ENCODE measurements at regions not wholly inside any gene's neighbourhood (a gene's known extent, or its start where the extent isn't known, plus 50 kb on each side); places are given as distances from the start of the nearest gene placed in this dataset.
A peak's percentile ranks its signal among the peaks of the same experiment; 100 is the strongest.

GRCh38 chr10:90126256-90126595 is 424.8 kb downstream of the KIF20B start:
- no peak for DNase-seq

DNA sequence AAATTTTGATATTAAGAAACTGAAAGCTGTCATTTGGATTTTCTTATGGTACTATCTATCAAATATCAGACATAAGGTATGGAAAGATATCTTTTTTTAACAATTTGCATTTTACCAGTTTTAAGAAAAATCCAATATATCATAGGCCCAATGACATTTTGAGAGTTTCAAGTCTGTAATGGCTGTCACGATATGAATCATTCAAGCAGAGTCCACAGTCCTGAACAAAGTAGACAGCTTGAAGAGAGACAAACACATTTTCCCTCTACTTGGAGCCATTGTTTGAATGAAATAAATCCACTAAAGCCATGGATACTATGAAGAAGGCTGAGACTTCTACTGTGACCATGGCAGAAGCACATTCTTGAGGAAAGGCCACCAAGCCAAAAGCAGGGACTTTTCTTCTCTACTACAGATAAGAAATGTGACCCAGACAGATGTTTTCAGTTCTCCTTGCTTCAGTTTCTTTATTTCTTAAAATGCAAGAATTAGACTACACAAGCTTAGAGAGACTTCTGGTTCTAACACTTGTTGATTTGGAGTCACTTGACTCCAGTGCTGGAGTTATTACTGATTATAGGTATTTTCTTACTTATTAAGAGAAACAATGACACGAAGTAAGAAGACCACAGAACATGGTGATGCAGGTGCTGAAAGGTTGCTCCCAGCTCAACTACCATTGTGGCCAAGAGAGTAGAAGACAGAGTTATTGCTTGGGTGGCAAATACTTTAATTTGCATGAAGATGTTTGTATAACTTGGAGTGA is 429.1 kb downstream of the KIF20B start:
- no peak for DNase-seq

DNA sequence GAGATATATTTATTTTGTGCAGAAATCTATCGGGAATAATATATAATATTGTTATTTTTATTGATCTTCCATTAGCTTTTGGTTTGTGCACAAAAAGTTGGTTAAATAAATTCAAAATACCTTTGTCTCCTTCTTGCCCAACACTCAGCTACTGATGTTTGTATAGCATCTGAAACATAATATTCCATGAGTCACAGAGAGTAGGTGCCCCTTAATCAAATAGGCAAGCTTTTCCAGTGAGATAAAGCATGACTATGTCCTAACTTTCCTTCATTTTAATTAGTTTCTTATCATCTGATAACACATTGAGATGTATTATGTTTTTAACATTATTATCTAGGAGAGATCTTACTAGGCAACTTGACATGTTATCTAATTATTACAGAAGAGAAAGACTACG is 432.2 kb downstream of the KIF20B start:
- no peak for DNase-seq

GRCh38 chr10:90136731-90137316 is 435.4 kb downstream of the KIF20B start:
- peak; percentile 7 for DNase-seq

DNA sequence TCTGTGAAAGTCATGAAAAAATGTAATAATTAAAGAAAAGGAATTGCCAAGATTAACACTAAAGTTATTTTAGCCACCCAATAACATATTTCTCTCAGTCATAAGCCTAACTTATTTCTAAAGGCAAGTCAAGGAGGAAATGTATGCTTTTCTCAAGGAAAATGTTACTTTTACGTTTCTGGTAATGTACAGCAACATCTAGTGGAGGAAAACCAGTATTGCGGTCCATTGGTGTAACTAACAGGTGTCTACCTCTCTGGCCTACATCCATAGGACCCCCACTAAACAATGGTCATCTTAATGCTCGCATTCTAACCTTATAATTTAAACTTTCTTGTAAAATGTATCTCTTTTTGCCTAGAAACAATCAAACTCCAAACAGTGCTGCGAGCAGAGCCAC is 437.5 kb downstream of the KIF20B start:
- DNase-seq = peak; percentile 24

GRCh38 chr10:90141791-90142190 is 440.4 kb downstream of the KIF20B start:
- DNase-seq = no peak

- DNase-seq = no peak
Observed at GRCh38 chr10:90143937-90144336, 442.5 kb downstream of the KIF20B start.

- DNase-seq = peak; percentile 46
Observed at GRCh38 chr10:90148116-90148855, 446.9 kb downstream of the KIF20B start.

- no peak for DNase-seq
Observed at GRCh38 chr10:90149563-90149962, 448.2 kb downstream of the KIF20B start.

GRCh38 chr10:90162271-90162853 is 461.0 kb downstream of the KIF20B start:
- DNase-seq = no peak

DNA sequence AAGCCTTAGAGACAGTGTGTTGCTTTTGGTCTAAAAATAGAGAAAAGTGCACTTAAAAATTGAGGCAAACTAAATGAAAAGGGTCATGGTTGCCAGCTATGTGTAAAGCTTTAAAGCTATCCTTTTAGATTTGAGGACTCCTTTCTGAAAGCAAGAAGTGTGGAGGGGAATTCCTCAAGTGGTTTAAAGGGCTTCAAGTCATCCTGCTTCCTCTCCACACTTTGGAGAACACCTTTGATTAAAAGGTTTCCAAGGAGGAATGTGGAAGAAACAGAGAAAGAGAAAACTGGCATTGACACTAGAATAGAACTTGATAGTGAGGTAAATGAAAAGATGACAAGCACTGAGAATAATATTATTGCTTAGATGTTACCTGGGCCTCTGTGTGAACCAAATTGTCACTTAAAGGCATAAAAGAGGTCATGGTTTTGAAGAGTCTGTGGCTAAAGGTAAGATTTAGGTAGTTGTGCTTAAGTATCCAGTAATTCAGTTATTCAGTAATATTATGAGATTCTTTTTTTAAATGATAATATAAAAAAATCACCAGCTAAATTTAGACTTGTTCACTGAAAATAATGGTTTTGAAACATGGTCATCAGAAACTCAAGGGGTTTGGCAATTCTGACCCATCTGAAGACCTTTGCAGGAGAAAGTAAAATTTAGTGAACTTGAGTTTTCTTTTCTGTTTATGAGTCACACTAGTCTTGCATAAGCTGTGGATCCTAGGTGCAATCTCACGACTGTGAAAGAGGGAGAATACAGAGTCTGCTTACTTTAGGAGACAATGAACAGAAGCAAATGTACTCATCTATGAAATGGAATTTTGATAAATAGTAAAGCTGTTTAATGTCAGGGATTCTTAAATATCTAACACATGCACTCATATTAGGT is 466.0 kb downstream of the KIF20B start:
- DNase-seq = peak; percentile 81

DNA sequence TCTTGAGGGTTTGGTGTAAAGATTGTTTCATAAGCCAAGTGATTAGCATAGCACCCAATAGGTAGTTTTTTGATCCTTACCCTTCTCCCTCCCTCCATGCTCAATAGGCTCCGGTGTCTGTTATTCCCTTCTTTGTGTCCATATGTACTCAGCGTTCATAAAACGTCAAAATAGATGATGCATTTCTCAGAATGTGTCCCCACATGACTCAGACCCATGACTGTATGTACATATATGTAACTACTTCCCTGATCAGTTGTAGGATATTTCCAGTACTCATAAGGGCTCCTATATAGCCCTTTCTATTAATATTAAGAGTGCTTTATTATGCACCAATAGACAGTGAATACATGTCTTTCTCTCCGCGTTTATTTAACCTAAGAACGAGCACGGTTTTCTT is 466.9 kb downstream of the KIF20B start:
- peak; percentile 12 for DNase-seq

- no peak for DNase-seq
Observed at GRCh38 chr10:90171014-90171722, 469.8 kb downstream of the KIF20B start.

GRCh38 chr10:90174531-90174930 is 473.1 kb downstream of the KIF20B start:
- no peak for DNase-seq

DNA sequence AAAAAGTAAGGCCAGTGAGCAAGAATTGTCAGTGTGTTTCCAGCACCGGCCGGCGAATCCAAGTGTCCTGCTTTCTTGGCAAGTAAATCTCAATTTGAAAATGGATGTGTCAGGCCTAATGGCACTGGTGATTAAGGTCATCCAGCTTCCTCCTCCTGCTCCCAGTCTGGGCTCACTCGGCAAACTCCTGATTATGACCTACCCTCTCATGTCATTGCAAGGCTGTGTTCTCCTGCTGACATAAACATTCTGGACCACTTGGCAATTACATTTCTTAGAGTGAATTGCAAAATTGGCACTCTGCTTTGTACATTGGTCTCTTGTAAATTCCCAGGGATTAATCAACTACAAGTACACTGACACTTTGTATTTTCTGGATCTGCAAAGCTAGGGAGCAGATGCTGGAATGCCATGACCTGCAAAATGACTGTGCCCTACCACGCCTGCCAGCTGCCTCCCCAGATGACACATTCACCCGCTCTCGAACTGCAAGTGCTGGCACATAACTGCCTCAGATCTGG is 473.8 kb downstream of the KIF20B start:
- no peak for DNase-seq

DNA sequence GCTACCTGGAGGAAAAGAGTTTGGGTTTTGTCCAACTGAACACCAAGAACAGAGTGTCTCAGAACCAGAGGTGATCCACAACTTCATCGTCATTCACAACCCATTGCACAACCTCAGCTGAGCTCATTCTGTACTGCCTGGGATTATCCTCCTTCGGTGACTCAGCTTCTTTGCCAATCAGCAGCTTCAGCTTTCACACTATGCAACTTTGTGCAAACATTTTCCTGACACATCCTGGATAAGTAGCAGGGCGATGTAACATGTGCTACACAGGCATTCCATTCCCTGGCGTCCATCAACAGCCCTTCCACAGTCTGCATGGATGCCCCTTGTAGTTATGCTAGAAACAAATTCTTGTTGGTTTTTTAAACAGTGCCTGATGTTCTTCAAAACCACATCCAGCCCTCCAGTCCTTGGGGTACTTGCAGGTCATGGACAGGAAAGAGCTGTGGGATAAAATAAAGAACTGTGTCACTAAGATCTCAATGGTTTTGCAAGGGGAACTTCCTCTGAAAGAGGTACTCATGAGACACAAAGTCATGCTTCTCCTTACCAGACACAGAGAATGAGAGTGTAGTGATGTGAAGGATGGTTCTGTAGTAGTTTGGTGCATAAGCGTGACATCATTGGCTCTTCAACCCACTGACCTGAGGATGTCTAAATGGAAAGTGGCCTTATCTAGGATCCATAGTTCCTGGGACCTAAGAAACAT is 478.5 kb downstream of the KIF20B start:
- DNase-seq = peak; percentile 95

DNA sequence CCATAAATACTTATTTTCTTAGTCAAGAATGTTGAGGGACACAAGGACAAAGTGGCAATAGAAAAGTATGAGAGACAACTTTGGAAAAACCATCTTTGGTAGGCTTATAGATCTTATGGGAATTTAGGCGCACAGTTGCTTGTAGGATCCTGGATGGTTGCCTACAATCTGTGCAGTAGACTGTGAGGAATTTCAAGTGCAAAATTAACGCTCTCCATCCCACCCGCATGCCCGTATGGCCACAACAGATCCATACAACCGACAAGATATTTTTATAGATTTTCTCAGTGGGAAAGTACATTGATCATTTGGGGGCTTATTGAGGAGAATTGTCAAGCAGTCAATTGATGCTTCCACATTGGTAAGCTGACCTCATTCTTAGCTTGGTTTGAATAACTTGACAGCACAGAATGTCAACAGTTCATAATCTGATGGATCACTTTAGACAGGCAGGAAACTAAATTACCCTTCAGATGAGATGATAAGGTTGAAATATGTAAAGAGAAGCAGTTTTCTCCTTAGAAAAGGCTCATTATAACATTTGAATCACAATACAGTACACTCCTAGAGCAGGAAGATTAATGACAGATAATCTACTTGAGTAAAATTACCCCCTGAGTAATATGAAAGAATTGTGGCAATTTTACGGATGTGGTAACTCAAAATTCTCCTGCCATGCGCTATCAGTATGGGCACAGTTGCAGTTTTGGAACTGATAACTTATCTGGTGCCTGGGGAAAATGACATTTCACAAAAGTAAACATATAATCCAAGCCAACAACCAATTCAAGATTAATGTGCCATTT is 479.7 kb downstream of the KIF20B start:
- DNase-seq = no peak

DNA sequence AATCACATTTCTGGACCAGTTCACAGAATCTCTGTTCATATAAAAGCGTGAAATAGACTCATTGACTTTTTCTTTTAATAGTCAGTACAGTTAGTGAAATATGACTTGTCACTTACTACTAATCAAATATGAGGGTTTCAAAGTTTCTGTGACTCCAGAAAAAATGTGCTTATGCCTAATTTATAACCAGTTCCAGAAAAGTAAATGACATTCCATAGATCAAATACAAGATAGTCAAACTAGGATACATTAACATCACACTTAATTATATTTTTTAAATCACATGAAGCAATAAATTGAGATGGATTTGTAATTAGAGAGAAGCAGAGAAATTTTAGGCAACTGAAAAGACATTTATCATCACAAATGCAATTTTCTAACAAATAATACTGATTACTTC is 491.4 kb downstream of the KIF20B start:
- no peak for DNase-seq

GRCh38 chr10:90193240-90193985 is 492.0 kb downstream of the KIF20B start:
- DNase-seq = no peak

Measured in MV-4-11 (cell line).